Neuronal stem cell (in vitro differentiated cells): ENCODE measurements at regions not wholly inside any gene's neighbourhood (a gene's known extent, or its start where the extent isn't known, plus 50 kb on each side); places are given as distances from the start of the nearest gene placed in this dataset.

Experiments used
- DNase-seq: peaks from one replicate; pipeline ENCODE4 v3.0.0-alpha.2; 2013; ENCODE audit warnings: low spot score
- H2AFZ ChIP-seq: one replicate; pipeline ENCODE4 v1.6.1; 2013; ENCODE audit warnings: mild to moderate bottlenecking, low read length, inconsistent platforms
- H2AK5ac ChIP-seq: 2 replicates; pipeline ENCODE4 v1.6.1; 2013; ENCODE audit warnings: low read depth, mild to moderate bottlenecking, inconsistent platforms, low read length, moderate library complexity, mixed read lengths
- H2BK120ac ChIP-seq: 2 replicates; pipeline ENCODE4 v1.6.1; 2013; ENCODE audit warnings: low read depth, mild to moderate bottlenecking, inconsistent platforms, low read length, moderate library complexity, mixed read lengths
- H2BK12ac ChIP-seq: one replicate; pipeline ENCODE4 v1.6.1; 2013; ENCODE audit warnings: low read length, inconsistent platforms
- H2BK15ac ChIP-seq: 2 replicates; pipeline ENCODE4 v1.6.1; 2013; ENCODE audit warnings: mild to moderate bottlenecking, low read length, inconsistent platforms, mixed read lengths
- H2BK5ac ChIP-seq: one replicate; pipeline ENCODE4 v1.6.1; 2013; ENCODE audit warnings: inconsistent platforms, mild to moderate bottlenecking, low read length, moderate library complexity
- H3K14ac ChIP-seq: one replicate; pipeline ENCODE4 v1.6.1; 2013; ENCODE audit warnings: low read length, inconsistent platforms
- H3K18ac ChIP-seq: 2 replicates; pipeline ENCODE4 v1.6.1; 2013; ENCODE audit warnings: low read length, inconsistent platforms
- H3K23ac ChIP-seq: 2 replicates; pipeline ENCODE4 v1.6.1; 2013; ENCODE audit warnings: low read depth, mild to moderate bottlenecking, mixed read lengths, low read length, inconsistent platforms; ENCODE audit not compliant: poor library complexity
- H3K27ac ChIP-seq: replicated peaks from 3 replicates; pipeline ENCODE4 v1.5.1; 2013; ENCODE audit warnings: low read length, inconsistent platforms
- H3K27me3 ChIP-seq, 3 experiments: 2 replicates each; pipeline ENCODE4 v1.6.1; 2013; ENCODE audit warnings: low read length in 3 of 3, mild to moderate bottlenecking in 2 of 3, inconsistent platforms in 1 of 3, low read depth in 1 of 3, mixed read lengths in 1 of 3, moderate library complexity in 1 of 3; ENCODE audit not compliant: control insufficient read depth in 3 of 3, insufficient read depth in 3 of 3
- H3K36me3 ChIP-seq, 2 donors: replicated peaks in 1 of 2; 2 replicates each; pipeline ENCODE4 v1.6.1; 2013; ENCODE audit warnings: low read length in 2 of 2; ENCODE audit not compliant: control insufficient read depth in 2 of 2, insufficient read depth in 2 of 2
- H3K4ac ChIP-seq: 2 replicates; pipeline ENCODE4 v1.6.1; 2013; ENCODE audit warnings: inconsistent platforms, mild to moderate bottlenecking, low read length, moderate library complexity
- H3K4me1 ChIP-seq, 2 donors: 1 replicate in 1 of 2; 2 replicates in 1 of 2; pipeline ENCODE4 v1.6.1; 2013; ENCODE audit warnings: low read length in 2 of 2, low read depth in 1 of 2; ENCODE audit not compliant: control insufficient read depth in 2 of 2, insufficient read depth in 1 of 2
- H3K4me2 ChIP-seq: one replicate; pipeline ENCODE4 v1.6.1; 2013; ENCODE audit warnings: mild to moderate bottlenecking, low read length, inconsistent platforms; ENCODE audit not compliant: insufficient read depth, poor library complexity, severe bottlenecking
- H3K4me3 ChIP-seq, 2 donors: 2 replicates each; pipeline ENCODE4 v1.5.1; 2013; ENCODE audit warnings: low read length in 2 of 2, mild to moderate bottlenecking in 2 of 2, inconsistent platforms in 1 of 2, moderate library complexity in 1 of 2
- H3K79me1 ChIP-seq: one replicate; pipeline ENCODE4 v1.6.1; 2013; ENCODE audit warnings: low read depth, mild to moderate bottlenecking, inconsistent platforms, low read length, moderate library complexity
- H3K9ac ChIP-seq: one replicate; pipeline ENCODE4 v1.6.1; 2013; ENCODE audit warnings: mild to moderate bottlenecking, low read depth, low read length, inconsistent platforms; ENCODE audit not compliant: poor library complexity
- H3K9me3 ChIP-seq, 2 donors: replicated peaks in 1 of 2; 2 replicates each; pipeline versions ENCODE3 to v1.6.1; 2013; ENCODE audit warnings: low read length in 2 of 2, mild to moderate bottlenecking in 2 of 2, inconsistent platforms in 1 of 2, low read depth in 1 of 2, mixed read lengths in 1 of 2, moderate library complexity in 1 of 2; ENCODE audit not compliant: control insufficient read depth in 2 of 2, insufficient read depth in 1 of 2
- H4K8ac ChIP-seq: one replicate; pipeline ENCODE4 v1.6.1; 2013; ENCODE audit warnings: low read depth, mild to moderate bottlenecking, inconsistent platforms, low read length, moderate library complexity
- H4K91ac ChIP-seq: one replicate; pipeline ENCODE4 v1.6.1; 2013; ENCODE audit warnings: low read length, low read depth, mild to moderate bottlenecking, inconsistent platforms; ENCODE audit not compliant: poor library complexity
- WGBS, 2 donors: extraction: QIAGEN DNeasy Blood & Tissue Kit; methylation state at CpG; one replicate each; pipeline ENCODE4 v1.1.7; 2013; ENCODE audit warnings: missing lambda C conversion rate in 2 of 2, mixed read lengths in 1 of 2; ENCODE audit not compliant: insufficient read length in 2 of 2, insufficient replicate concordance in 1 of 2; ENCODE audit errors: extremely low coverage in 2 of 2; 5-methylcytosine and 5-hydroxymethylcytosine counted together

- WGBS, 2 donors: no CpG with 5 or more reads among the region's 2 CpGs
Observed at GRCh38 chr6:3906846-3907151, 57.6 kb downstream of the FAM50B start.

GRCh38 chr6:3908223-3908622, 59.0 kb downstream of the FAM50B start:
- no peak overlapping the region for H3K4me2 ChIP-seq
- no peak overlapping the region for H2AK5ac ChIP-seq
- H3K9ac ChIP-seq: no peak overlapping the region
- no peak overlapping the region for H2BK5ac ChIP-seq
- H2BK15ac ChIP-seq: no peak overlapping the region
- no peaks in the 10 kb centered on the region for H3K79me1 ChIP-seq
- H3K4me1 ChIP-seq: peaks cover 11 to 36% of the 10 kb centered on the region in 2 donors
- no peak overlapping the region for H2BK120ac ChIP-seq
- no peak overlapping the region for H3K4me3 ChIP-seq
- H2BK12ac ChIP-seq: no peak overlapping the region
- H3K27me3 ChIP-seq: no peaks in the 10 kb centered on the region
- no peak overlapping the region for H3K14ac ChIP-seq
- no peak overlapping the region for H3K18ac ChIP-seq
- H4K91ac ChIP-seq: no peak overlapping the region
- no peak overlapping the region for H2AFZ ChIP-seq
- no peak overlapping the region for H4K8ac ChIP-seq
- no peak for DNase-seq
- no peak overlapping the region for H3K23ac ChIP-seq
- WGBS, 2 donors: no CpG with 5 or more reads among the region's 10 CpGs
- no peaks in the 10 kb centered on the region for H3K9me3 ChIP-seq
- H3K27ac ChIP-seq: no peak overlapping the region
- no peaks in the 10 kb centered on the region for H3K36me3 ChIP-seq
- no peak overlapping the region for H3K4ac ChIP-seq

More at GRCh38 chr6:3906846-3907151, 57.6 kb downstream of the FAM50B start:
- no peak overlapping the region for H2BK12ac ChIP-seq
- H2BK5ac ChIP-seq: no peak overlapping the region
- H3K9ac ChIP-seq: no peak overlapping the region
- no peak overlapping the region for H3K4ac ChIP-seq
- DNase-seq: no peak
- no peak overlapping the region for H3K23ac ChIP-seq
- H4K91ac ChIP-seq: no peak overlapping the region
- H3K14ac ChIP-seq: no peak overlapping the region
- no peak overlapping the region for H4K8ac ChIP-seq
- H2BK15ac ChIP-seq: no peak overlapping the region
- no peak overlapping the region for H3K4me2 ChIP-seq
- H2BK120ac ChIP-seq: no peak overlapping the region
- peak overlapping the region; percentile 63 for H2AFZ ChIP-seq
- no peaks in the 10 kb centered on the region for H3K79me1 ChIP-seq
- H3K27me3 ChIP-seq: no peaks in the 10 kb centered on the region
- H3K18ac ChIP-seq: no peak overlapping the region
- no peaks in the 10 kb centered on the region for H3K9me3 ChIP-seq
- H3K4me3 ChIP-seq: no peak overlapping the region
- no peak overlapping the region for H3K27ac ChIP-seq
- no peak overlapping the region for H2AK5ac ChIP-seq
- H3K36me3 ChIP-seq: no peaks in the 10 kb centered on the region
- H3K4me1 ChIP-seq: peaks cover 11 to 33% of the 10 kb centered on the region in 2 donors

GRCh38 chr6:3908961-3909360, 59.8 kb downstream of the FAM50B start:
- peaks cover 11 to 37% of the 10 kb centered on the region in 2 donors for H3K4me1 ChIP-seq
- no CpG with 5 or more reads among the region's 6 CpGs for WGBS, 2 donors
- H4K91ac ChIP-seq: no peak overlapping the region

GRCh38 chr6:3910106-3910663, 61.0 kb downstream of the FAM50B start:
- H3K14ac ChIP-seq: no peak overlapping the region
- H2AK5ac ChIP-seq: no peak overlapping the region
- no peak overlapping the region for H3K4me3 ChIP-seq
- no peaks in the 10 kb centered on the region for H3K79me1 ChIP-seq
- H3K9ac ChIP-seq: no peak overlapping the region
- H3K18ac ChIP-seq: no peak overlapping the region
- H4K8ac ChIP-seq: no peak overlapping the region
- H3K4me1 ChIP-seq: peaks cover 11 to 37% of the 10 kb centered on the region in 2 donors
- no peak overlapping the region for H2BK5ac ChIP-seq
- H3K27ac ChIP-seq: no peak overlapping the region
- peak overlapping the region; percentile 61 for H2AFZ ChIP-seq
- H2BK12ac ChIP-seq: no peak overlapping the region
- H3K23ac ChIP-seq: no peak overlapping the region
- H3K9me3 ChIP-seq: no peaks in the 10 kb centered on the region
- H3K27me3 ChIP-seq: no peaks in the 10 kb centered on the region
- no peaks in the 10 kb centered on the region for H3K36me3 ChIP-seq
- H4K91ac ChIP-seq: no peak overlapping the region
- no peak overlapping the region for H2BK15ac ChIP-seq
- H3K4me2 ChIP-seq: no peak overlapping the region
- WGBS, 2 donors: no CpG with 5 or more reads among the region's 7 CpGs
- no peak overlapping the region for H2BK120ac ChIP-seq
- DNase-seq: no peak
- H3K4ac ChIP-seq: no peak overlapping the region

More at GRCh38 chr6:3908961-3909360, 59.8 kb downstream of the FAM50B start:
- no peaks in the 10 kb centered on the region for H3K79me1 ChIP-seq
- H3K14ac ChIP-seq: no peak overlapping the region
- H3K9me3 ChIP-seq: no peaks in the 10 kb centered on the region
- H2BK120ac ChIP-seq: no peak overlapping the region
- H3K23ac ChIP-seq: no peak overlapping the region
- peak overlapping the region; percentile 23 for H3K18ac ChIP-seq
- H4K8ac ChIP-seq: no peak overlapping the region
- no peak overlapping the region for H2AFZ ChIP-seq
- H3K4me3 ChIP-seq: no peak overlapping the region
- no peak overlapping the region for H3K4ac ChIP-seq
- DNase-seq: no peak
- no peak overlapping the region for H2BK12ac ChIP-seq
- H3K36me3 ChIP-seq: no peaks in the 10 kb centered on the region
- H3K27me3 ChIP-seq: no peaks in the 10 kb centered on the region
- H2BK15ac ChIP-seq: no peak overlapping the region
- no peak overlapping the region for H2BK5ac ChIP-seq
- peak overlapping the region; percentile 26 for H2AK5ac ChIP-seq
- no peak overlapping the region for H3K9ac ChIP-seq
- H3K4me2 ChIP-seq: no peak overlapping the region
- H3K27ac ChIP-seq: no peak overlapping the region
